SK-N-SH (cell line): ENCODE measurements at regions not wholly inside any gene's neighbourhood (a gene's known extent, or its start where the extent isn't known, plus 50 kb on each side); places are given as distances from the start of the nearest gene placed in this dataset.

Experiments
- CHD2 ChIP-seq: fragments of 150-350 bp; IDR thresholded peaks from 2 replicates; pipeline ENCODE4 v1.6.1; 2018; ENCODE audit warnings: low read length; ENCODE audit not compliant: partially characterized antibody
- ELF1 ChIP-seq: IDR thresholded peaks from 2 replicates; pipeline ENCODE4 v1.4.0; 2012
- EP300 ChIP-seq, 2 experiments: IDR thresholded peaks; 2 replicates each; pipeline versions ENCODE4 v1.4.0 to v1.6.1; 2012; ENCODE audit warnings: borderline replicate concordance in 1 of 2, low read depth in 1 of 2, low read length in 1 of 2
- EZH2phosphoT487 ChIP-seq: fragments of 200-600 bp; sonication (generic); IDR thresholded peaks from 2 replicates; pipeline ENCODE4 v1.6.1; 2017; ENCODE audit warnings: low read depth, mixed run types, mild to moderate bottlenecking, antibody characterized with exemption, moderate library complexity, borderline replicate concordance
- FOSL2 ChIP-seq: IDR thresholded peaks from 2 replicates; pipeline ENCODE4 v1.4.0; 2012; ENCODE audit warnings: low read depth, mild to moderate bottlenecking, moderate library complexity, borderline replicate concordance
- FOXJ3 ChIP-seq: sonication (generic); formaldehyde crosslinking; IDR thresholded peaks from 2 replicates; pipeline ENCODE4 v1.5.1; 2020; ENCODE audit warnings: mild to moderate bottlenecking, missing genetic modification reagents
- GABPA ChIP-seq: IDR thresholded peaks from 2 replicates; pipeline ENCODE4 v1.4.0; 2012; ENCODE audit warnings: low read depth, mild to moderate bottlenecking
- JUND ChIP-seq: IDR thresholded peaks from 2 replicates; pipeline ENCODE4 v1.4.0; 2012
- MEF2A ChIP-seq: IDR thresholded peaks from 2 replicates; pipeline ENCODE4 v1.4.0; 2012; ENCODE audit warnings: low read depth, borderline replicate concordance
- MXI1 ChIP-seq: IDR thresholded peaks from 2 replicates; pipeline ENCODE4 v1.6.1; 2012; ENCODE audit warnings: mild to moderate bottlenecking, low read depth, low read length, improper control_type of control experiment
- NFIC ChIP-seq: IDR thresholded peaks from 2 replicates; pipeline ENCODE4 v1.4.0; 2012; ENCODE audit warnings: borderline replicate concordance
- PBX3 ChIP-seq: IDR thresholded peaks from 2 replicates; pipeline ENCODE4; 2012
- POLR2AphosphoS5 ChIP-seq: IDR thresholded peaks from 2 replicates; pipeline ENCODE4 v1.6.1; 2012; ENCODE audit warnings: low read depth, low read length
- RAD21 ChIP-seq: IDR thresholded peaks from 2 replicates; pipeline ENCODE4 v1.6.1; 2012; ENCODE audit warnings: mild to moderate bottlenecking, low read length
- RCOR1 ChIP-seq: fragments of 150-350 bp; IDR thresholded peaks from 2 replicates; pipeline ENCODE4 v1.6.1; 2017; ENCODE audit warnings: antibody characterized with exemption, low read length
- RFX5 ChIP-seq: IDR thresholded peaks from 2 replicates; pipeline ENCODE4 v1.6.1; 2012; ENCODE audit warnings: mild to moderate bottlenecking, improper control_type of control experiment, low read length
- RXRA ChIP-seq: IDR thresholded peaks from 2 replicates; pipeline ENCODE4 v1.4.0; 2012; ENCODE audit warnings: low read depth, mild to moderate bottlenecking, borderline replicate concordance
- SIN3A ChIP-seq: IDR thresholded peaks from 2 replicates; pipeline ENCODE4 v1.6.1; 2012; ENCODE audit warnings: low read depth, mild to moderate bottlenecking, low read length, moderate library complexity, borderline replicate concordance
- SMC3 ChIP-seq: IDR thresholded peaks from 2 replicates; pipeline ENCODE4 v1.6.1; 2012; ENCODE audit warnings: low read depth, low read length, improper control_type of control experiment
- TAF1 ChIP-seq: IDR thresholded peaks from 2 replicates; pipeline ENCODE4 v1.6.1; 2012; ENCODE audit warnings: low read depth, mild to moderate bottlenecking, low read length, moderate library complexity, borderline replicate concordance
- TCF12 ChIP-seq: IDR thresholded peaks from 2 replicates; pipeline ENCODE4 v1.4.0; 2012
- TEAD4 ChIP-seq: IDR thresholded peaks from 2 replicates; pipeline ENCODE4 v1.4.0; 2012; ENCODE audit warnings: mild to moderate bottlenecking, borderline replicate concordance; ENCODE audit not compliant: insufficient read depth
- USF2 ChIP-seq: fragments of 150-350 bp; IDR thresholded peaks from 2 replicates; pipeline ENCODE4 v1.6.1; 2017; ENCODE audit warnings: antibody characterized with exemption, low read length, low read depth, borderline replicate concordance
- YY1 ChIP-seq: IDR thresholded peaks from 2 replicates; pipeline ENCODE4 v1.4.0; 2012; ENCODE audit warnings: low read depth, mild to moderate bottlenecking
- TF ChIP-seq, protein P1 (sequence below): fragments of 200-600 bp; sonication (generic); IDR thresholded peaks from 2 replicates; pipeline ENCODE4 v1.6.1; 2017; ENCODE audit warnings: antibody characterized with exemption, mild to moderate bottlenecking, moderate library complexity
- TF ChIP-seq, protein P2 (sequence below): IDR thresholded peaks from 2 replicates; pipeline ENCODE4 v1.4.0; 2012; ENCODE audit warnings: low read depth
- TF ChIP-seq, protein P3 (sequence below): IDR thresholded peaks from 2 replicates; pipeline ENCODE4 v1.4.0; 2012; ENCODE audit warnings: low read depth, borderline replicate concordance

DNA sequence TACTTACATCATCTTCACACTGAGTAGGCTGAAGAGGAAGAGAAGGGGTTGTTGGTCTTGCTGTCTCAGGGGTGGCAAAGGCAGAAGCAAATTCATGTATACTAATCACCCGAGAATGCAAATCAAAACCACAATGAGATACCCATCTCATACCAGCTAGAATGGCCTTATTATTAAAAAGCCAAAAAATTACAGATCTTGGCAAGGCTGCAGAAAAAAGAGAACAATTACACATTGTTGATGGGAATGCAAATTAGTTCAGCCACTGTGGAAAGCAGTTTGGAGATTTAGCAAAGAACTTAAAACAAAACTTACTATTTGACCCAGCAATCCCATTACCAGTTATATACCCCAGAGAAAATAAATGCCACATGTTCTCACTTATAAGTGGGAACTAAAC lies 154.9 kb downstream of the SEC23A start (continued):
- TF ChIP-seq, protein P1, sequence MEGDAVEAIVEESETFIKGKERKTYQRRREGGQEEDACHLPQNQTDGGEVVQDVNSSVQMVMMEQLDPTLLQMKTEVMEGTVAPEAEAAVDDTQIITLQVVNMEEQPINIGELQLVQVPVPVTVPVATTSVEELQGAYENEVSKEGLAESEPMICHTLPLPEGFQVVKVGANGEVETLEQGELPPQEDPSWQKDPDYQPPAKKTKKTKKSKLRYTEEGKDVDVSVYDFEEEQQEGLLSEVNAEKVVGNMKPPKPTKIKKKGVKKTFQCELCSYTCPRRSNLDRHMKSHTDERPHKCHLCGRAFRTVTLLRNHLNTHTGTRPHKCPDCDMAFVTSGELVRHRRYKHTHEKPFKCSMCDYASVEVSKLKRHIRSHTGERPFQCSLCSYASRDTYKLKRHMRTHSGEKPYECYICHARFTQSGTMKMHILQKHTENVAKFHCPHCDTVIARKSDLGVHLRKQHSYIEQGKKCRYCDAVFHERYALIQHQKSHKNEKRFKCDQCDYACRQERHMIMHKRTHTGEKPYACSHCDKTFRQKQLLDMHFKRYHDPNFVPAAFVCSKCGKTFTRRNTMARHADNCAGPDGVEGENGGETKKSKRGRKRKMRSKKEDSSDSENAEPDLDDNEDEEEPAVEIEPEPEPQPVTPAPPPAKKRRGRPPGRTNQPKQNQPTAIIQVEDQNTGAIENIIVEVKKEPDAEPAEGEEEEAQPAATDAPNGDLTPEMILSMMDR, result no peak
- no peak for TF ChIP-seq MEF2A
- no peak for TF ChIP-seq USF2
- TF ChIP-seq TEAD4, result peak; percentile 64; the same call in 1 of the 2 replicates
- TF ChIP-seq RCOR1, result no peak
- TF ChIP-seq TCF12, result peak; percentile 71
- TF ChIP-seq JUND, result peak; percentile 53
- TF ChIP-seq POLR2AphosphoS5, result no peak
- TF ChIP-seq, protein P2, sequence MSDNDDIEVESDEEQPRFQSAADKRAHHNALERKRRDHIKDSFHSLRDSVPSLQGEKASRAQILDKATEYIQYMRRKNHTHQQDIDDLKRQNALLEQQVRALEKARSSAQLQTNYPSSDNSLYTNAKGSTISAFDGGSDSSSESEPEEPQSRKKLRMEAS, result no peak
- TF ChIP-seq RAD21, result no peak
- TF ChIP-seq TAF1, result no peak
- TF ChIP-seq EZH2phosphoT487, result no peak
- TF ChIP-seq FOSL2, result no peak
- TF ChIP-seq RXRA, result no peak
- no peak for TF ChIP-seq MXI1
- TF ChIP-seq EP300 (IDR thresholded peaks at IDR 0.05; ENCODE audit: borderline replicate concordance in 1 of 2, low read depth in 1 of 2, low read length in 1 of 2), result peak in 1 of 2 experiments; percentile 42; a peak in 1 of 4 replicates
- TF ChIP-seq ELF1, result no peak
- no peak for TF ChIP-seq YY1
- peak; percentile 30 for TF ChIP-seq PBX3
- no peak for TF ChIP-seq RFX5
- TF ChIP-seq SIN3A, result no peak
- TF ChIP-seq, protein P3, sequence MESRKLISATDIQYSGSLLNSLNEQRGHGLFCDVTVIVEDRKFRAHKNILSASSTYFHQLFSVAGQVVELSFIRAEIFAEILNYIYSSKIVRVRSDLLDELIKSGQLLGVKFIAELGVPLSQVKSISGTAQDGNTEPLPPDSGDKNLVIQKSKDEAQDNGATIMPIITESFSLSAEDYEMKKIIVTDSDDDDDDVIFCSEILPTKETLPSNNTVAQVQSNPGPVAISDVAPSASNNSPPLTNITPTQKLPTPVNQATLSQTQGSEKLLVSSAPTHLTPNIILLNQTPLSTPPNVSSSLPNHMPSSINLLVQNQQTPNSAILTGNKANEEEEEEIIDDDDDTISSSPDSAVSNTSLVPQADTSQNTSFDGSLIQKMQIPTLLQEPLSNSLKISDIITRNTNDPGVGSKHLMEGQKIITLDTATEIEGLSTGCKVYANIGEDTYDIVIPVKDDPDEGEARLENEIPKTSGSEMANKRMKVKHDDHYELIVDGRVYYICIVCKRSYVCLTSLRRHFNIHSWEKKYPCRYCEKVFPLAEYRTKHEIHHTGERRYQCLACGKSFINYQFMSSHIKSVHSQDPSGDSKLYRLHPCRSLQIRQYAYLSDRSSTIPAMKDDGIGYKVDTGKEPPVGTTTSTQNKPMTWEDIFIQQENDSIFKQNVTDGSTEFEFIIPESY, result no peak
- peak; percentile 81 for TF ChIP-seq NFIC
- TF ChIP-seq FOXJ3 (CRISPR knock-in tag), result no peak
- no peak for TF ChIP-seq CHD2
- TF ChIP-seq GABPA, result no peak
- no peak for TF ChIP-seq SMC3
